Loucy (cell line): ENCODE measurements at regions not wholly inside any gene's neighbourhood (a gene's known extent, or its start where the extent isn't known, plus 50 kb on each side); places are given as distances from the start of the nearest gene placed in this dataset.

Source experiments
- CTCF ChIP-seq: fragments of 200-600 bp; sonication (generic); conservative IDR thresholded peaks from 2 replicates; pipeline ENCODE4 v1.5.1; 2014; ENCODE audit warnings: mild to moderate bottlenecking, antibody characterized with exemption, low read length
- EZH2phosphoT487 ChIP-seq: fragments of 200-600 bp; IDR thresholded peaks from 2 replicates; pipeline ENCODE4 v1.6.1; 2018; ENCODE audit warnings: antibody characterized with exemption, mild to moderate bottlenecking, moderate library complexity, borderline replicate concordance

GRCh38 chr5:62142351-62142750 lies 163.7 kb upstream of the KIF2A start:
- TF ChIP-seq CTCF (no peak), EZH2phosphoT487 (no peak)
